AG04449 (cell line): ENCODE measurements at regions not wholly inside any gene's neighbourhood (a gene's known extent, or its start where the extent isn't known, plus 50 kb on each side); places are given as distances from the start of the nearest gene placed in this dataset.

Experiments
- CTCF ChIA-PET: fragments of 350-600 bp; formaldehyde crosslinking; extraction: SDS; loops from one replicate; lab custom pipeline; 2021; ENCODE audit warnings: antibody characterized with exemption; lab: Yijun Ruan, JAX
- POLR2A ChIA-PET: fragments of 400-600, 350-600 bp; formaldehyde crosslinking; extraction: SDS; loops from one replicate; lab custom pipeline; 2020; ENCODE audit warnings: antibody characterized with exemption, inconsistent platforms; lab: Yijun Ruan, JAX
- DNase-seq: peaks from one replicate; pipeline ENCODE4 v3.0.0-alpha.2; 2010; ENCODE audit warnings: low read depth, low spot score
- H3K4me3 ChIP-seq: 2 replicates; pipeline ENCODE4 v1.5.1; 2011; ENCODE audit warnings: low read depth, mild to moderate bottlenecking, control low read depth, low read length
- CTCF ChIP-seq: IDR thresholded peaks from one replicate; pipeline ENCODE4 v1.5.1; 2011; ENCODE audit warnings: mild to moderate bottlenecking, moderate library complexity, low read length, control low read depth, inconsistent platforms; ENCODE audit not compliant: insufficient read depth; ENCODE audit errors: missing control alignments

- no peak for TF ChIP-seq CTCF
- ChIA-PET POLR2A (no interaction called here), CTCF (interaction anchor here (1.4 to 17.2 kb wide), 2 partner anchors 402 to 681 kb away, joined by 4 to 184 read pairs; no protein-coding TSS in a partner anchor)
- DNase-seq, result no peak
- no peak overlapping the region for H3K4me3 ChIP-seq
Measured at GRCh38 chr1:173424143-173424542, 53.0 kb upstream of the PRDX6 start.

GRCh38 chr1:173424782-173425407 is 52.2 kb upstream of the PRDX6 start:
- CTCF ChIA-PET, result interaction anchor here (0.6 to 17.2 kb wide), 5 partner anchors 51 to 681 kb away, joined by 3 to 184 read pairs (median 4); no protein-coding TSS in a partner anchor
- no peak overlapping the region for H3K4me3 ChIP-seq
- POLR2A ChIA-PET, result no interaction called here
- no peak for TF ChIP-seq CTCF
- DNase-seq, result no peak

GRCh38 chr1:173426057-173426456 is 51.1 kb upstream of the PRDX6 start:
- ChIA-PET POLR2A (no interaction called here), CTCF (interaction anchor here (1.2 to 17.2 kb wide), 2 partner anchors 354 to 683 kb away, joined by 3 to 184 read pairs; no protein-coding TSS in a partner anchor)
- no peak for DNase-seq
- H3K4me3 ChIP-seq, result no peak overlapping the region
- TF ChIP-seq CTCF, result no peak

GRCh38 chr1:173427146-173428054 is 49.7 kb upstream of the PRDX6 start:
- CTCF ChIA-PET, result interaction anchor here (1.0 to 17.2 kb wide), 6 partner anchors 7 to 684 kb away, joined by 3 to 184 read pairs (median 58); partner anchors contain the start of genes CENPL and DARS2
- DNase-seq, result no peak
- TF ChIP-seq CTCF, result no peak
- H3K4me3 ChIP-seq, result no peak overlapping the region
- POLR2A ChIA-PET, result no interaction called here
